ENCODE measurements at regions not wholly inside any gene's neighbourhood (a gene's known extent, or its start where the extent isn't known, plus 50 kb on each side); places are given as distances from the start of the nearest gene placed in this dataset.

GRCh38 chr6:6923605-6924004, 184.2 kb upstream of the RREB1 start:
- ATAC-seq, result no peak
- TF ChIP-seq, protein P1, sequence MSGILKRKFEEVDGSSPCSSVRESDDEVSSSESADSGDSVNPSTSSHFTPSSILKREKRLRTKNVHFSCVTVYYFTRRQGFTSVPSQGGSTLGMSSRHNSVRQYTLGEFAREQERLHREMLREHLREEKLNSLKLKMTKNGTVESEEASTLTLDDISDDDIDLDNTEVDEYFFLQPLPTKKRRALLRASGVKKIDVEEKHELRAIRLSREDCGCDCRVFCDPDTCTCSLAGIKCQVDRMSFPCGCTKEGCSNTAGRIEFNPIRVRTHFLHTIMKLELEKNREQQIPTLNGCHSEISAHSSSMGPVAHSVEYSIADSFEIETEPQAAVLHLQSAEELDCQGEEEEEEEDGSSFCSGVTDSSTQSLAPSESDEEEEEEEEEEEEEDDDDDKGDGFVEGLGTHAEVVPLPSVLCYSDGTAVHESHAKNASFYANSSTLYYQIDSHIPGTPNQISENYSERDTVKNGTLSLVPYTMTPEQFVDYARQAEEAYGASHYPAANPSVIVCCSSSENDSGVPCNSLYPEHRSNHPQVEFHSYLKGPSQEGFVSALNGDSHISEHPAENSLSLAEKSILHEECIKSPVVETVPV (CRISPR knock-in tag; IDR thresholded peaks at IDR 0.05), result no peak
- TF ChIP-seq CSDC2 (CRISPR knock-in tag; IDR thresholded peaks at IDR 0.05), result no peak
- TF ChIP-seq, protein P2, sequence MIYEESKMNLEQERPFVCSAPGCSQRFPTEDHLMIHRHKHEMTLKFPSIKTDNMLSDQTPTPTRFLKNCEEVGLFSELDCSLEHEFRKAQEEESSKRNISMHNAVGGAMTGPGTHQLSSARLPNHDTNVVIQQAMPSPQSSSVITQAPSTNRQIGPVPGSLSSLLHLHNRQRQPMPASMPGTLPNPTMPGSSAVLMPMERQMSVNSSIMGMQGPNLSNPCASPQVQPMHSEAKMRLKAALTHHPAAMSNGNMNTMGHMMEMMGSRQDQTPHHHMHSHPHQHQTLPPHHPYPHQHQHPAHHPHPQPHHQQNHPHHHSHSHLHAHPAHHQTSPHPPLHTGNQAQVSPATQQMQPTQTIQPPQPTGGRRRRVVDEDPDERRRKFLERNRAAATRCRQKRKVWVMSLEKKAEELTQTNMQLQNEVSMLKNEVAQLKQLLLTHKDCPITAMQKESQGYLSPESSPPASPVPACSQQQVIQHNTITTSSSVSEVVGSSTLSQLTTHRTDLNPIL (CRISPR knock-in tag; IDR thresholded peaks at IDR 0.05; ENCODE audit: low read depth), result no peak
- no peak for TF ChIP-seq OSR1 (CRISPR knock-in tag; IDR thresholded peaks at IDR 0.05)
- no peak for TF ChIP-seq PPARA (CRISPR knock-in tag; IDR thresholded peaks at IDR 0.05; ENCODE audit: borderline replicate concordance)
- no peak for TF ChIP-seq ESRRG (CRISPR knock-in tag; IDR thresholded peaks at IDR 0.05)
- TF ChIP-seq BACH2 (CRISPR knock-in tag; IDR thresholded peaks at IDR 0.05; ENCODE audit: borderline replicate concordance), result no peak
- TF ChIP-seq ZC3H10 (CRISPR knock-in tag; IDR thresholded peaks at IDR 0.05), result no peak
- no peak for TF ChIP-seq ZFP3 (CRISPR knock-in tag; IDR thresholded peaks at IDR 0.05)
- TF ChIP-seq ZNF565 (CRISPR knock-in tag; conservative IDR thresholded peaks at IDR 0.05; ENCODE audit: low read depth), result no peak
- TF ChIP-seq, protein P3, sequence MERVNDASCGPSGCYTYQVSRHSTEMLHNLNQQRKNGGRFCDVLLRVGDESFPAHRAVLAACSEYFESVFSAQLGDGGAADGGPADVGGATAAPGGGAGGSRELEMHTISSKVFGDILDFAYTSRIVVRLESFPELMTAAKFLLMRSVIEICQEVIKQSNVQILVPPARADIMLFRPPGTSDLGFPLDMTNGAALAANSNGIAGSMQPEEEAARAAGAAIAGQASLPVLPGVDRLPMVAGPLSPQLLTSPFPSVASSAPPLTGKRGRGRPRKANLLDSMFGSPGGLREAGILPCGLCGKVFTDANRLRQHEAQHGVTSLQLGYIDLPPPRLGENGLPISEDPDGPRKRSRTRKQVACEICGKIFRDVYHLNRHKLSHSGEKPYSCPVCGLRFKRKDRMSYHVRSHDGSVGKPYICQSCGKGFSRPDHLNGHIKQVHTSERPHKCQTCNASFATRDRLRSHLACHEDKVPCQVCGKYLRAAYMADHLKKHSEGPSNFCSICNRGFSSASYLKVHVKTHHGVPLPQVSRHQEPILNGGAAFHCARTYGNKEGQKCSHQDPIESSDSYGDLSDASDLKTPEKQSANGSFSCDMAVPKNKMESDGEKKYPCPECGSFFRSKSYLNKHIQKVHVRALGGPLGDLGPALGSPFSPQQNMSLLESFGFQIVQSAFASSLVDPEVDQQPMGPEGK (CRISPR knock-in tag; IDR thresholded peaks at IDR 0.05; ENCODE audit: borderline replicate concordance), result no peak
- no peak for TF ChIP-seq ZNF70 (CRISPR knock-in tag; IDR thresholded peaks at IDR 0.05)
- no peak for TF ChIP-seq ARNTL (CRISPR knock-in tag; IDR thresholded peaks at IDR 0.05; ENCODE audit: borderline replicate concordance, low read depth)
- no peak for TF ChIP-seq POU6F1 (CRISPR knock-in tag; IDR thresholded peaks at IDR 0.05; ENCODE audit: borderline replicate concordance, low read depth)
- no peak for TF ChIP-seq TOX (CRISPR knock-in tag; IDR thresholded peaks at IDR 0.05; ENCODE audit: borderline replicate concordance)
- TF ChIP-seq ZFP30 (CRISPR knock-in tag; IDR thresholded peaks at IDR 0.05), result no peak
- TF ChIP-seq SNAI2 (CRISPR knock-in tag; IDR thresholded peaks at IDR 0.05), result no peak
- TF ChIP-seq ISL1 (CRISPR knock-in tag; IDR thresholded peaks at IDR 0.05), result no peak
- no peak for TF ChIP-seq GLIS3 (CRISPR knock-in tag; IDR thresholded peaks at IDR 0.05)

- TF ChIP-seq GLIS3 (CRISPR knock-in tag; IDR thresholded peaks at IDR 0.05) (no peak), ZFP3 (CRISPR knock-in tag; IDR thresholded peaks at IDR 0.05) (no peak), ZFP30 (CRISPR knock-in tag; IDR thresholded peaks at IDR 0.05) (no peak), ESRRG (CRISPR knock-in tag; IDR thresholded peaks at IDR 0.05) (no peak), ARNTL (CRISPR knock-in tag; IDR thresholded peaks at IDR 0.05; ENCODE audit: borderline replicate concordance, low read depth) (no peak), TOX (CRISPR knock-in tag; IDR thresholded peaks at IDR 0.05; ENCODE audit: borderline replicate concordance) (no peak), ISL1 (CRISPR knock-in tag; IDR thresholded peaks at IDR 0.05) (no peak)
- ATAC-seq, result no peak
Observed at GRCh38 chr6:6924708-6925107, 183.1 kb upstream of the RREB1 start.

- no peak; the same call in 2 of the 3 replicates for ATAC-seq
- TF ChIP-seq SNAI2 (CRISPR knock-in tag; IDR thresholded peaks at IDR 0.05) (no peak), ZFP30 (CRISPR knock-in tag; IDR thresholded peaks at IDR 0.05) (no peak), BACH2 (CRISPR knock-in tag; IDR thresholded peaks at IDR 0.05; ENCODE audit: borderline replicate concordance) (no peak), CSDC2 (CRISPR knock-in tag; IDR thresholded peaks at IDR 0.05) (no peak), ZNF565 (CRISPR knock-in tag; conservative IDR thresholded peaks at IDR 0.05; ENCODE audit: low read depth) (no peak), ISL1 (CRISPR knock-in tag; IDR thresholded peaks at IDR 0.05) (no peak), PPARA (CRISPR knock-in tag; IDR thresholded peaks at IDR 0.05; ENCODE audit: borderline replicate concordance) (no peak), RARB (CRISPR knock-in tag; IDR thresholded peaks at IDR 0.05) (no peak), TOX (CRISPR knock-in tag; IDR thresholded peaks at IDR 0.05; ENCODE audit: borderline replicate concordance) (no peak), ZFP3 (CRISPR knock-in tag; IDR thresholded peaks at IDR 0.05) (no peak), TSHZ2 (CRISPR knock-in tag; IDR thresholded peaks at IDR 0.05) (no peak)
- TF ChIP-seq, protein P3 (CRISPR knock-in tag; IDR thresholded peaks at IDR 0.05; ENCODE audit: borderline replicate concordance), result no peak
- TF ChIP-seq, protein P2 (CRISPR knock-in tag; IDR thresholded peaks at IDR 0.05; ENCODE audit: low read depth), result no peak
Observed at GRCh38 chr6:6925391-6926164, 182.2 kb upstream of the RREB1 start.

All from SK-N-SH treated with all-trans-retinoic acid at 6 μM for 48 hours (cell line).